ENCODE measurements at regions not wholly inside any gene's neighbourhood (a gene's known extent, or its start where the extent isn't known, plus 50 kb on each side); places are given as distances from the start of the nearest gene placed in this dataset.

DNA sequence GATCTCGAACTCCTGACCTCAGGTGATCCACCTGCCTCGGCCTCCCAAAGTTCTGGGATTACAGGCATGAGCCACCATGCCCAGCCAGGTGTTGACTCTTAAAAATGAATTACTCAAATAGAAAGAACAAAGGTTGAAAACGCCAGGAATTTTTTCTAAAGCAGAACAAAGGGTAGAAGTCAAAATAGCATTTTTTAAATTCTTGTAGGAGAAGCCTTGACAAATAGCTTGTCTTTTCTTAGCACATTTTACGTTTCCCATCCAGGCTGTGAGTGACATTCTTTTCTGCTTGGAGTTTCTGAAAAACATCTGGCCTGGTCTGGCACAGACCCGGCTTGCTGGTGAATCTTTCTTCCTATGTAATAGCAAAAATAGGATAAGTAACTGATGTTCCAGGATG, 169.4 kb upstream of the ZNF462 start:
- Mint-ChIP-seq H3K4me1 (no peaks in the 10 kb centered on the region), H3K9me3 (peaks cover 0 to 8% (median under 1%) of the 10 kb centered on the region in 6 donors), H3K36me3 (no peaks in the 10 kb centered on the region), H3K27ac (no peak overlapping the region), H3K4me3 (no peak overlapping the region), H3K27me3 (ENCODE audit: low read depth in 3 of 3) (peaks cover 0 to 2% (median 1%) of the 10 kb centered on the region in 3 donors)
- no peak for DNase-seq

DNA sequence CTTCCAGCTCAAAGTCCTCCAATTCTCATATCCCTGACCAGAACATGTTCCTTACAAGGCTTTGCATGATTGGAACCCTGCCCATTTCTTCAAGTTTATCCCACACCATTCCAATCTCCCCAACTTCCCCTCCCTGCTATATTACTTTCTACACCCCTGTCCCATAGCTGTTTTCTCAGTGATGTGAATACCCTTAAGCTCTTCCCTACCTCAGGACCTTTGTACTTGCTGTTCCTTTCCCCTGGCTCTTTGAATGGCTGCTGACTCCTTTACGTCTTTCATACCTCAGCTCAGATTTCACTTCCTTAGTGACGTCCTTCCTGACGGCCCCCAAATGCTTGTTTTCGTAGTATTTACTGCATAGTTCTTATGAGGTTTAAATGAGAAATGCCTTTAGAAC, 166.2 kb upstream of the ZNF462 start:
- Mint-ChIP-seq H3K4me1 (no peaks in the 10 kb centered on the region), H3K4me3 (no peak overlapping the region), H3K9me3 (peaks cover 0 to 8% (median 0%) of the 10 kb centered on the region in 6 donors), H3K36me3 (peaks cover 0 to 4% (median 0%) of the 10 kb centered on the region in 3 donors), H3K27ac (no peak overlapping the region), H3K27me3 (ENCODE audit: low read depth in 3 of 3) (peaks cover 0 to 2% (median 1%) of the 10 kb centered on the region in 3 donors)
- DNase-seq: no peak

- no peaks in the 10 kb centered on the region for H3K4me1 Mint-ChIP-seq
- DNase-seq: no peak
- H3K27me3 Mint-ChIP-seq (ENCODE audit: low read depth in 3 of 3): peaks cover 0 to 2% (median 1%) of the 10 kb centered on the region in 3 donors
- peaks cover 0 to 5% (median 0%) of the 10 kb centered on the region in 3 donors for H3K36me3 Mint-ChIP-seq
- H3K9me3 Mint-ChIP-seq: peaks cover 0 to 8% (median 0%) of the 10 kb centered on the region in 6 donors
- H3K27ac Mint-ChIP-seq: no peak overlapping the region
- no peak overlapping the region for H3K4me3 Mint-ChIP-seq
These were observed 165.6 kb upstream of the ZNF462 start for GRCh38 chr9:106697390-106697749.

DNA sequence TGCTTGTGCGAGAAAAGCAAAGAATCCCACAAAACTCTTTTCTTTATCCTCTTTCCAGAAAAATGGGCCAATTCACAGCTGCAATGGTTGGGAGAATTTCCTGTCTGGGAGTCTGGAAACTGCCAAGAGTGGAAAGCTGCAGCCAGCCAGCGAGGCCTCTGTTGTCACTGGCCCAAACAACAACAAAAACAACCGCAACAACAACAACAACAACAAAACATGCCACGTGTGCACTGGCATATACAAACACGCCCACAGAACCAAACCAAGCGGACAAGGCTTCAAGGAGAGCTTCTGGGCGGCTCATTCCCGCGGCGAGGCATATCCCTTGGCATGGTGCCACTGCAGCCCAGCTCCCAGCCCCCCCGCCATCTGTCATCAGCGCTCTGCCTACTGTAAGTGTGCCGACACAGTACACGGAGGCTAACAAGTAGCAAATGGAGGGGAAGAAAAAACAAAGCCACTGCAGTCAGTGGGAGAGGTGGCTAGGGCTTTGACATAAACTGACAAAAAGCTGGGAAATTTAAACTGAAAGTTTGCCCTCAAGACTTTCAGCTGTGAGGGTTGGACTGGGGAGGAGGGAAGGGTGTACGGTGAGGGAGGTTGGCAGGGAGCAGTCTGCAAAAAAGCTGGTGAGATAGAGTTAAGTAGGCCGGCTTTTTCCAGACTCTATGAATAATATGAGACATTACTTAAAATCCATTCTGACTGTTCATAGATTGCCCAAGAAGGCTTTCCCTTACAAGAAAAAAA, 165.0 kb upstream of the ZNF462 start:
- H3K36me3 Mint-ChIP-seq: peaks cover 0 to 11% (median 0%) of the 10 kb centered on the region in 3 donors
- H3K27ac Mint-ChIP-seq: no peak overlapping the region
- H3K27me3 Mint-ChIP-seq (ENCODE audit: low read depth in 3 of 3): peaks cover 0 to 2% (median 1%) of the 10 kb centered on the region in 3 donors
- DNase-seq: no peak
- H3K9me3 Mint-ChIP-seq: peaks cover 0 to 8% (median 0%) of the 10 kb centered on the region in 6 donors
- H3K4me1 Mint-ChIP-seq: no peaks in the 10 kb centered on the region
- no peak overlapping the region for H3K4me3 Mint-ChIP-seq

GRCh38 chr9:106700676-106701075, 162.3 kb upstream of the ZNF462 start:
- no peak overlapping the region for H3K27ac Mint-ChIP-seq
- peaks cover 0 to 2% (median 1%) of the 10 kb centered on the region in 3 donors for H3K27me3 Mint-ChIP-seq (ENCODE audit: low read depth in 3 of 3)
- H3K4me3 Mint-ChIP-seq: no peak overlapping the region
- H3K36me3 Mint-ChIP-seq: peaks cover 0 to 11% (median 0%) of the 10 kb centered on the region in 3 donors
- DNase-seq: no peak
- peaks cover 0 to 10% (median 1%) of the 10 kb centered on the region in 6 donors for H3K9me3 Mint-ChIP-seq
- H3K4me1 Mint-ChIP-seq: no peaks in the 10 kb centered on the region

- Mint-ChIP-seq H3K4me3 (no peak overlapping the region), H3K27me3 (ENCODE audit: low read depth in 3 of 3) (peaks cover 0 to 2% (median 1%) of the 10 kb centered on the region in 3 donors), H3K36me3 (peaks cover 0 to 11% (median 0%) of the 10 kb centered on the region in 3 donors), H3K27ac (no peak overlapping the region), H3K4me1 (no peaks in the 10 kb centered on the region), H3K9me3 (peaks cover 0 to 10% (median 1%) of the 10 kb centered on the region in 6 donors)
- no peak for DNase-seq
These were observed 161.4 kb upstream of the ZNF462 start for GRCh38 chr9:106701611-106702010.

DNA sequence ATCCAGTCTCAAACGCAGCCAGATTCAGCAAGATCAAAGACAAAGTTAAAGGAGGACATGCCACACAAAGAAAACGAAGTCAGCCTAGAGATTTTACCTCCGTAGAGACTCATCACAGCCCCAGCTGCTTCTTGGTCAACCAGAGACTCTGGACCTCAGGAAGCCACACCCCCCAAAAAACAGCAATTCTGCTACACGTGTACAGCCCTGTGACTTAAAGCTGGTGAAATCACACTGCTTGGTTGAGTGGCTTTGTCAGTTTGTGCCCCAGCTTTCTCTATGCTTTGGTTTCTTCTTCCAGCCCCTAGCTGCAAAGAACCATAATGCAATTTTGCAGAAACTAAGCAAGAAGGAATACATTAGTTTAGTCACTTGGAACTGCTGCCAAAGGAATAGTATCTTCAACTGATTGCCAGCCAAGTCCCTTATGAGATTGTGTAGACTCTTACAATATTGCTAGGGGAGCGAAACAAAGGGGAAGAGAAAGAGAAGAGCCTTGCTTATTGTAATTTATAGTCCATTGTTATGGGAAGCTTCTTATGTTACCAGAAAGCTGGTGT, 158.8 kb upstream of the ZNF462 start:
- H3K27me3 Mint-ChIP-seq (ENCODE audit: low read depth in 3 of 3): no peaks in the 10 kb centered on the region
- H3K4me1 Mint-ChIP-seq: no peaks in the 10 kb centered on the region
- no peak overlapping the region for H3K27ac Mint-ChIP-seq
- H3K4me3 Mint-ChIP-seq: no peak overlapping the region
- H3K36me3 Mint-ChIP-seq: peaks cover 0 to 14% (median 0%) of the 10 kb centered on the region in 3 donors
- H3K9me3 Mint-ChIP-seq: peaks cover 0 to 9% (median 0%) of the 10 kb centered on the region in 6 donors
- DNase-seq: no peak

- H3K36me3 Mint-ChIP-seq: peaks cover 0 to 9% (median 0%) of the 10 kb centered on the region in 3 donors
- no peak overlapping the region for H3K27ac Mint-ChIP-seq
- H3K9me3 Mint-ChIP-seq: peaks cover 0 to 9% (median 0%) of the 10 kb centered on the region in 6 donors
- no peaks in the 10 kb centered on the region for H3K4me1 Mint-ChIP-seq
- no peak overlapping the region for H3K4me3 Mint-ChIP-seq
- no peaks in the 10 kb centered on the region for H3K27me3 Mint-ChIP-seq (ENCODE audit: low read depth in 3 of 3)
- DNase-seq: no peak
These were observed 155.7 kb upstream of the ZNF462 start for GRCh38 chr9:106707291-106707690.

DNA sequence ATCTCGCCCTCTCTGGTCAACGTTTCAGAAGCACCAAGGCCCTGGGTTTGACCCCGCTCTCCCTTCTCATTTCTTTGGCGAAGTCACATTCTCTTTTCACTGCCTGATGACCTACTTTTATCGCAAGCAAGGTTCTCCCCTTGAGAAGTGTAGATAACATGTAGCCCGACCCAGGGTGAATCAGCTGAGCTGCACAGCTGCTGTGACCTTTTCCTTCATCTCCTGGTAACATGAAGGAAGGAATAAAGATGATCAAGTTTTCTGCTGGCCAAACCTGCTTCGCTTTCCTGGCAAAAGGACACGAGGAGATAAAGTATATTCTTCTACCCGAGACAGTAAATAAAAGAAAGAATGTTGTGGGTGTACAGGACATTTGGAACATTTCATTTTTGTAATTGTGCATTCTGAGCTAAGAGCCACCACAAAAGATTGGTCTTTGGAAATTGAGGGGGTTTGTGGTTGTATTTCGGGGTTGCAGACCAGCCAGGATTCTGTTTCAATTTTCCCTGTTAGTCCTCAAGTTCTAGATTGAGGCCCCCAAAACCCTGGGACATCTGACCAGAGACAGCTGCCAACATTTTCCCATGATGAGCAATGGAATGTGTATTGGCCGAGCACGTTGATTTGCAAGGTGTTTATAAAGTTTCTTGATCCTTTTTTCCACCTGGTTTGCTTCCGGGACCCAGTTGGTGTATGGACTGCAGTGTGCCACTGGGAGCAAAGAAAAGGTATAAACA, 155.1 kb upstream of the ZNF462 start:
- no peaks in the 10 kb centered on the region for H3K4me1 Mint-ChIP-seq
- no peaks in the 10 kb centered on the region for H3K27me3 Mint-ChIP-seq (ENCODE audit: low read depth in 3 of 3)
- H3K36me3 Mint-ChIP-seq: peaks cover 0 to 3% (median 0%) of the 10 kb centered on the region in 3 donors
- H3K4me3 Mint-ChIP-seq: no peak overlapping the region
- H3K27ac Mint-ChIP-seq: no peak overlapping the region
- H3K9me3 Mint-ChIP-seq: peaks cover 0 to 6% (median 0%) of the 10 kb centered on the region in 6 donors
- DNase-seq: no peak

- Mint-ChIP-seq H3K4me3 (no peak overlapping the region), H3K27ac (no peak overlapping the region), H3K9me3 (peaks cover 0 to 8% (median 0%) of the 10 kb centered on the region in 6 donors), H3K36me3 (peaks cover 0 to 2% (median 0%) of the 10 kb centered on the region in 3 donors), H3K4me1 (no peaks in the 10 kb centered on the region), H3K27me3 (ENCODE audit: low read depth in 3 of 3) (no peaks in the 10 kb centered on the region)
- DNase-seq: no peak
These were observed 154.4 kb upstream of the ZNF462 start for GRCh38 chr9:106708475-106709146.

- Mint-ChIP-seq H3K27me3 (ENCODE audit: low read depth in 3 of 3) (peaks cover 0 to 2% (median 0%) of the 10 kb centered on the region in 3 donors), H3K4me3 (no peak overlapping the region), H3K9me3 (peaks cover 0 to 2% (median 0%) of the 10 kb centered on the region in 6 donors), H3K36me3 (no peaks in the 10 kb centered on the region), H3K4me1 (no peaks in the 10 kb centered on the region), H3K27ac (no peak overlapping the region)
- no peak for DNase-seq
These were observed 150.7 kb upstream of the ZNF462 start for GRCh38 chr9:106712279-106712678.

GRCh38 chr9:106713206-106713605, 149.8 kb upstream of the ZNF462 start:
- H3K4me3 Mint-ChIP-seq: no peak overlapping the region
- no peaks in the 10 kb centered on the region for H3K4me1 Mint-ChIP-seq
- H3K27ac Mint-ChIP-seq: no peak overlapping the region
- H3K9me3 Mint-ChIP-seq: peaks cover 0 to 2% (median 0%) of the 10 kb centered on the region in 6 donors
- no peak for DNase-seq
- H3K36me3 Mint-ChIP-seq: no peaks in the 10 kb centered on the region
- peaks cover 0 to 2% (median 0%) of the 10 kb centered on the region in 3 donors for H3K27me3 Mint-ChIP-seq (ENCODE audit: low read depth in 3 of 3)

DNA sequence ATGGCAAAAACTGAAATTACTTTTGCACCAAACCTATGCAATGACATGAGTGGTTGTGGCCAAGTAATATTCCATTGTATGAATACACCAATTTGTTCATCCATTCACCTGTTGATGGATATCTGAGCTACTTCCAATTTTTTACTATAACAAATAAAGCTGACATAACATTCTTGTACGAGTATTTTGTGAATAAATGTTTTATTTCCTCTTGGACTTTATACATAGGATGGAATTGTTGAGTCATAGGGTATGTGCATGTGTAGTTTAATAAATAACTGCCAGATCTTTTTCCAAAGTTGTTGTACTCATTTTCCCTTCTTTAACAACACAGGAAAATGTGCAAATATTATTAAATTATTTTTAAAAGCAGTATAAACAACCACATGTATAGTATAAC, 146.1 kb upstream of the ZNF462 start:
- H3K4me3 Mint-ChIP-seq: no peak overlapping the region
- peaks cover 0 to 4% (median 3%) of the 10 kb centered on the region in 6 donors for H3K9me3 Mint-ChIP-seq
- no peaks in the 10 kb centered on the region for H3K4me1 Mint-ChIP-seq
- DNase-seq: no peak
- H3K27me3 Mint-ChIP-seq (ENCODE audit: low read depth in 3 of 3): peaks cover 0 to 9% (median 0%) of the 10 kb centered on the region in 3 donors
- no peak overlapping the region for H3K27ac Mint-ChIP-seq
- H3K36me3 Mint-ChIP-seq: no peaks in the 10 kb centered on the region

All from immature natural killer cell (primary cell).